ENCODE measurements at regions not wholly inside any gene's neighbourhood (a gene's known extent, or its start where the extent isn't known, plus 50 kb on each side); places are given as distances from the start of the nearest gene placed in this dataset.
"Not testable (repeated sequence)": the region's sequence is repeated elsewhere in the genome, so short reads cannot be mapped to it uniquely, and the experiment has no call there.

DNA sequence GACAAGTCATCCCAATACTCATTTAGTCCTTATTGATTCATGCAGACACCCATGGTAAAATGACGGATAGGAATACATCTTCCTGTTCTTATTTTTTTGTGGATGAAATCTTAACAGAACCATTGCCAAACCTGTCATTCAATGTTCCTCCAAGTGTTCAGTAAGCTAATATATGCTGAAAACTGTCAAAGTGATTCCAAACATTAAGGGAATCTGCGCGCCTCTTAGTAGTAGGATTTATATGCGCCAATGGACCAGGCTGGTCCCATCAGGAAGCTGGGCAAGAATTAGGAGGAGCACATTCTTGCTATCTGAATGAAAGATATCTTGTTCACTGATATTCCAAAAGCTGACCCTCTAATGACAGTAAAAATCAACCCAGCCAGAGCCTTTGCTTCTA is 168.9 kb upstream of the STMND1 start:
- POLR2A ChIA-PET: no interaction called here

DNA sequence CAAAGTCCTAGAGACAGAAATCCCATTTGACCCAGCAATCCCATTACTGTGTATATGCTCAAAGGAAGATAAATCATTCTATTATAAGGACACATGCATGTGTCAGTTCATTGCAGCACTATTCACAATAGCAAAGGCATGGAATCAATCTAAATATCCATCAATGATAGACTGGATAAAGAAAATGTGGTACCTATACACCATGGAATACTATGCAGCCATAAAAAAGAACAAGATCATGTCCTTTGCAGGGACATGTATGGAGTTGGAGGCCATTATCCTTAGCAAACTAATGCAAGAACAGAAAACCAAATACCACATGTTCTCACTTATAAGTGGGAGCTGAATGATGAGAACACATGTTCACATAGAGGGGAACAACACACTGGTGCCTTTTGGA is 169.8 kb upstream of the ATXN1 start:
- H4K20me1 ChIP-seq (replicated peaks; ENCODE audit: control insufficient read depth, extremely low read depth, insufficient read depth, low read length); H3K9me1 ChIP-seq (replicated peaks; ENCODE audit: control insufficient read depth, extremely low read depth, insufficient read depth, low read length); H3K4me1 ChIP-seq (ENCODE audit: control insufficient read depth, extremely low read depth, insufficient read depth, low read length); H3K4me3 ChIP-seq (replicated peaks in 1 of 3; ENCODE audit: insufficient read depth in 1 of 3, low read depth in 1 of 3, low read length in 3 of 3); FAIRE-seq; H3K4me2 ChIP-seq (ENCODE audit: insufficient read depth, low read length); BruUV-seq (replicated peaks); H3K27ac ChIP-seq (ENCODE audit: insufficient read depth, low read depth, low read length); H3K9me3 ChIP-seq (replicated peaks; ENCODE audit: control insufficient read depth, insufficient read depth, low read length); H3K36me3 ChIP-seq (ENCODE audit: control insufficient read depth in 2 of 2, extremely low read depth in 1 of 2, insufficient read depth in 2 of 2, low read length in 2 of 2); H2AFZ ChIP-seq (ENCODE audit: low read depth, low read length); intact Hi-C loops (cut with micrococcal nuclease); H3K79me2 ChIP-seq (ENCODE audit: control insufficient read depth, insufficient read depth, low read length); H3K9ac ChIP-seq (replicated peaks; ENCODE audit: extremely low read depth, insufficient read depth, low read length); DNase-seq (ENCODE audit: low read depth, low spot score); CTCF ChIA-PET; POLR2A ChIA-PET; dilution Hi-C loops (cut with MboI; ENCODE audit: extremely low pct_ligation_motif_present, low sequenced_read_pairs): not testable (repeated sequence)
- H3K27me3 ChIP-seq (ENCODE audit: control insufficient read depth in 2 of 2, insufficient read depth in 2 of 2, low read length in 2 of 2): peaks cover 7 to 10% of the 10 kb centered on the region in 2 experiments

More for the DNA sequence above, 168.9 kb upstream of the STMND1 start:
- H2AFZ ChIP-seq (ENCODE audit: low read depth, low read length): no peak overlapping the region
- dilution Hi-C loops (cut with MboI; ENCODE audit: extremely low pct_ligation_motif_present, low sequenced_read_pairs) (no loop called here), intact Hi-C loops (cut with micrococcal nuclease) (no loop called here)
- no peaks in the 10 kb centered on the region for H3K36me3 ChIP-seq (ENCODE audit: control insufficient read depth in 2 of 2, extremely low read depth in 1 of 2, insufficient read depth in 2 of 2, low read length in 2 of 2)
- no peaks in the 10 kb centered on the region for H3K79me2 ChIP-seq (ENCODE audit: control insufficient read depth, insufficient read depth, low read length)
- no peaks in the 10 kb centered on the region for H3K4me1 ChIP-seq (ENCODE audit: control insufficient read depth, extremely low read depth, insufficient read depth, low read length)
- no peaks in the 10 kb centered on the region for H3K9me1 ChIP-seq (replicated peaks; ENCODE audit: control insufficient read depth, extremely low read depth, insufficient read depth, low read length)
- no peak for DNase-seq (ENCODE audit: low read depth, low spot score)
- no peaks in the 10 kb centered on the region for H3K9me3 ChIP-seq (replicated peaks; ENCODE audit: control insufficient read depth, insufficient read depth, low read length)
- H3K27ac ChIP-seq (ENCODE audit: insufficient read depth, low read depth, low read length): no peak overlapping the region
- peaks cover 7 to 10% of the 10 kb centered on the region in 2 experiments for H3K27me3 ChIP-seq (ENCODE audit: control insufficient read depth in 2 of 2, insufficient read depth in 2 of 2, low read length in 2 of 2)
- TF ChIP-seq FOS (IDR thresholded peaks at IDR 0.05; ENCODE audit: borderline replicate concordance, insufficient read depth, low read length) (no peak), POLR2A (IDR thresholded peaks at IDR 0.05; ENCODE audit: low read depth, low read length) (no peak), MYC (IDR thresholded peaks at IDR 0.05; ENCODE audit: low read depth, low read length) (no peak)
- TF ChIP-seq, protein P1, sequence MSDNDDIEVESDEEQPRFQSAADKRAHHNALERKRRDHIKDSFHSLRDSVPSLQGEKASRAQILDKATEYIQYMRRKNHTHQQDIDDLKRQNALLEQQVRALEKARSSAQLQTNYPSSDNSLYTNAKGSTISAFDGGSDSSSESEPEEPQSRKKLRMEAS (IDR thresholded peaks at IDR 0.05; ENCODE audit: insufficient read depth, insufficient read length): no peak
- CTCF ChIA-PET: no interaction called here
- no peak for FAIRE-seq
- no peak overlapping the region for H3K4me3 ChIP-seq (replicated peaks in 1 of 3; ENCODE audit: insufficient read depth in 1 of 3, low read depth in 1 of 3, low read length in 3 of 3)
- H3K4me2 ChIP-seq (ENCODE audit: insufficient read depth, low read length): no peak overlapping the region
- H3K9ac ChIP-seq (replicated peaks; ENCODE audit: extremely low read depth, insufficient read depth, low read length): no peak overlapping the region
- H4K20me1 ChIP-seq (replicated peaks; ENCODE audit: control insufficient read depth, extremely low read depth, insufficient read depth, low read length): no peaks in the 10 kb centered on the region
- BruUV-seq (replicated peaks): no TSS peak

All from endothelial cell of umbilical vein (primary cell).